Endothelial cell of umbilical vein (primary cell): ENCODE measurements at regions not wholly inside any gene's neighbourhood (a gene's known extent, or its start where the extent isn't known, plus 50 kb on each side); places are given as distances from the start of the nearest gene placed in this dataset.

Source experiments
- BruUV-seq: library from RNA; stranded (reverse); fragments of 400-500 nt; replicated peaks from 2 replicates; lab custom pipeline; 2021; lab: Mats Ljungman, UMichigan
- CTCF ChIA-PET: fragments of 300-600, 350-600 bp; sonication (Branson Sonifier 250); formaldehyde crosslinking; loops from one replicate; lab custom pipeline; 2021; ENCODE audit warnings: antibody characterized with exemption, inconsistent platforms; lab: Charles Lee
- POLR2A ChIA-PET: fragments of 300-600, 350-600 bp; sonication (Branson Sonifier 250); formaldehyde crosslinking; loops from one replicate; lab custom pipeline; 2021; ENCODE audit warnings: antibody characterized with exemption, inconsistent platforms; lab: Charles Lee
- DNase-seq: peaks from one replicate; pipeline ENCODE4 v3.0.0-alpha.2; 2011; ENCODE audit warnings: low read depth, low spot score
- FAIRE-seq: peaks from 2 replicates; lab custom pipeline; 2011; peaks lifted over from hg19 to GRCh38; lab: Jason Lieb, UNC
- H2AFZ ChIP-seq: 2 replicates; pipeline ENCODE4 v1.6.0; 2012; ENCODE audit warnings: low read depth, low read length, control low read depth, inconsistent platforms
- H3K27ac ChIP-seq: 2 replicates; pipeline ENCODE4 v1.5.1; 2011; ENCODE audit warnings: low read depth, mild to moderate bottlenecking, control low read depth, low read length, moderate library complexity; ENCODE audit not compliant: insufficient read depth
- H3K27me3 ChIP-seq, 2 experiments: 2 replicates each; pipeline versions ENCODE4 v1.6.0 to v1.6.1; 2011; ENCODE audit warnings: low read length in 2 of 2, mixed read lengths in 1 of 2; ENCODE audit not compliant: control insufficient read depth in 2 of 2, insufficient read depth in 2 of 2
- H3K36me3 ChIP-seq, 2 experiments: 2 replicates in 1 of 2; 3 replicates in 1 of 2; pipeline ENCODE4 v1.5.1; 2011; ENCODE audit warnings: low read length in 2 of 2, mild to moderate bottlenecking in 1 of 2, moderate library complexity in 1 of 2; ENCODE audit not compliant: control insufficient read depth in 2 of 2, insufficient read depth in 2 of 2; ENCODE audit errors: extremely low read depth in 1 of 2
- H3K4me1 ChIP-seq: 3 replicates; pipeline ENCODE4 v1.5.1; 2011; ENCODE audit warnings: mild to moderate bottlenecking, low read length; ENCODE audit not compliant: control insufficient read depth, insufficient read depth; ENCODE audit errors: extremely low read depth
- H3K4me2 ChIP-seq: 2 replicates; pipeline ENCODE4 v1.6.1; 2011; ENCODE audit warnings: low read length, control low read depth, mixed read lengths; ENCODE audit not compliant: insufficient read depth
- H3K4me3 ChIP-seq, 3 experiments: fragments of 200-600 bp in 1 of 3; sonication (generic), shearing (Covaris generic) in 1 of 3; replicated peaks in 1 of 3; 2 replicates each; pipeline ENCODE4 v1.5.1; 2011 to 2016; ENCODE audit warnings: control low read depth in 3 of 3, low read length in 3 of 3, mild to moderate bottlenecking in 2 of 3, inconsistent platforms in 1 of 3, low read depth in 1 of 3, moderate library complexity in 1 of 3; ENCODE audit not compliant: insufficient read depth in 1 of 3
- H3K79me2 ChIP-seq: 2 replicates; pipeline ENCODE4 v1.6.0; 2012; ENCODE audit warnings: low read length, inconsistent platforms; ENCODE audit not compliant: control insufficient read depth, insufficient read depth
- H3K9ac ChIP-seq: replicated peaks from 2 replicates; pipeline ENCODE3; 2011; ENCODE audit warnings: low read length, control low read depth; ENCODE audit not compliant: insufficient read depth; ENCODE audit errors: extremely low read depth
- H3K9me1 ChIP-seq: replicated peaks from 3 replicates; pipeline ENCODE4 v1.6.0; 2011; ENCODE audit warnings: mild to moderate bottlenecking, low read length; ENCODE audit not compliant: control insufficient read depth, insufficient read depth; ENCODE audit errors: extremely low read depth
- H3K9me3 ChIP-seq: replicated peaks from 2 replicates; pipeline ENCODE4 v1.5.1; 2012; ENCODE audit warnings: low read length, inconsistent platforms; ENCODE audit not compliant: control insufficient read depth, insufficient read depth
- H4K20me1 ChIP-seq: replicated peaks from 2 replicates; pipeline ENCODE3; 2011; ENCODE audit warnings: mild to moderate bottlenecking, low read length; ENCODE audit not compliant: control insufficient read depth, insufficient read depth; ENCODE audit errors: extremely low read depth
- EZH2 ChIP-seq: IDR thresholded peaks from 2 replicates; pipeline ENCODE4 v1.6.1; 2012; ENCODE audit warnings: borderline replicate concordance, low read depth, mild to moderate bottlenecking, moderate library complexity, low read length, inconsistent platforms; ENCODE audit not compliant: severe bottlenecking
- FOS ChIP-seq: IDR thresholded peaks from 2 replicates; pipeline ENCODE4 v1.6.1; 2011; ENCODE audit warnings: mild to moderate bottlenecking, low read length, moderate library complexity, borderline replicate concordance; ENCODE audit not compliant: insufficient read depth
- GATA2 ChIP-seq: IDR thresholded peaks from 2 replicates; pipeline ENCODE4 v1.7.0; 2011; ENCODE audit warnings: low read depth, mild to moderate bottlenecking, moderate library complexity, mixed read lengths, low read length; ENCODE audit not compliant: insufficient read length, insufficient read depth
- JUN ChIP-seq: IDR thresholded peaks from 2 replicates; pipeline ENCODE4 v1.6.1; 2011; ENCODE audit warnings: borderline replicate concordance, low read depth; ENCODE audit not compliant: insufficient read length, insufficient read depth
- MYC ChIP-seq: IDR thresholded peaks from one replicate; pipeline ENCODE4 v1.6.1; 2011; ENCODE audit warnings: mild to moderate bottlenecking, low read depth, low read length
- POLR2A ChIP-seq: IDR thresholded peaks from 2 replicates; pipeline ENCODE4 v1.6.1; 2012; ENCODE audit warnings: low read depth, mild to moderate bottlenecking, control low read depth, low read length
- POLR2AphosphoS5 ChIP-seq: IDR thresholded peaks from 2 replicates; pipeline ENCODE4 v1.6.1; 2012; ENCODE audit warnings: low read depth, mild to moderate bottlenecking, control low read depth, low read length, moderate library complexity; ENCODE audit not compliant: insufficient read depth
- dilution Hi-C: fragments of 300-500 bp; cut with MboI; formaldehyde crosslinking; loops from one replicate; pipeline ENCODE4 v1.15.0; 2019; ENCODE audit warnings: low sequenced_read_pairs; ENCODE audit not compliant: extremely low pct_ligation_motif_present
- intact Hi-C: fragments of 100-400 bp; cut with micrococcal nuclease; formaldehyde crosslinking; loops from one replicate; pipeline ENCODE4 v1.10.0; 2022
- TF ChIP-seq, protein P1 (sequence below), 2 donors: IDR thresholded peaks; 1 replicate in 1 of 2; 2 replicates in 1 of 2; pipeline ENCODE4 v1.5.1; 2011; ENCODE audit warnings: low read length in 2 of 2, mild to moderate bottlenecking in 2 of 2, moderate library complexity in 2 of 2, control low read depth in 1 of 2, inconsistent platforms in 1 of 2, low read depth in 1 of 2; ENCODE audit not compliant: insufficient read depth in 1 of 2; ENCODE audit errors: extremely low read depth in 1 of 2
- TF ChIP-seq, protein P2 (sequence below): IDR thresholded peaks from 2 replicates; pipeline ENCODE4 v1.6.1; 2011; ENCODE audit not compliant: insufficient read depth, insufficient read length

DNA sequence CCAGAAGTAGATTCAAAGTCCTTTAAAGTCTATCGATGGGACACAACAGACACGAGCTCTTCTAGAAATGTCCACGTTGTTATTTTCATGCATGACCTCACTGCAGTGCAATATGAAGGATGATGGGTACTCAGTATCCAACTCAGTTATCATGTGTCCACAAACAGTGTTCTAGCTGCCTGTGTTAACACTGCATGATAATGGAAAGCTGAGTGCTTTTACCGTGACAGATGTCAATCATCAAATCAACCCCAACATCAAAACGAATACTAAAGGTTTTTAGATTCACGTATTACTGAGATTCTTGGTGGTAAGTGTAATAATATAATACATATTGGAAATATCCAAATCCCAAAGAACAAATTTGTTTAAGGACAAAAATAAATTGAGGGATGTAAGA lies 394.8 kb upstream of the TENM3 start:
- Histone ChIP-seq H3K4me2 (no peak overlapping the region), H3K9me1 (no peaks in the 10 kb centered on the region), H3K79me2 (no peaks in the 10 kb centered on the region), H3K9ac (no peak overlapping the region), H4K20me1 (no peaks in the 10 kb centered on the region), H3K36me3 (no peaks in the 10 kb centered on the region), H3K27me3 (no peaks in the 10 kb centered on the region), H3K9me3 (peaks cover 4% of the 10 kb centered on the region), H2AFZ (no peak overlapping the region), H3K4me1 (no peaks in the 10 kb centered on the region), H3K4me3 (no peak overlapping the region), H3K27ac (no peak overlapping the region)
- no TSS peak for BruUV-seq
- no peak for FAIRE-seq
- no peak for DNase-seq
- ChIA-PET POLR2A (no interaction called here), CTCF (no interaction called here)
- intact Hi-C loops = no loop called here
- no peak for TF ChIP-seq GATA2
- dilution Hi-C loops = no loop called here

DNA sequence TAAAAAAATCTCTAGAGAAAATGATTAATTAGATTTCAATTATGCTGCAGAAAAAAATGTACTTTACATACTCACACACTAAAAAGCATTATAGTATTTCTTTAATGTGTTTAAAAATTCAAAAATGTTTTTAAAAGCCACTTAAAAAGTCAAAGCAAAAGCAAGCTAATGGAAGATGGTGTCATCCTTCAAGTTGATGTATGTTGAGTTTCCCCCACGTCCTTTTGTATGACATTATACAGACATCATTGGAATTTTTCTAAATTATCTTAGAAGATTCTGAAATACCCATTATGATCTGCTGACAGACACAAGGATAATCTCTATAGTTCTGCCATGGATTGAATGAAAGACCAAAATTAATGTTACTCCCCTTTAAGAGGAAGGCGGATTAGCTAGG lies 393.7 kb upstream of the TENM3 start:
- Histone ChIP-seq H3K9me3 (peaks cover 4% of the 10 kb centered on the region), H4K20me1 (no peaks in the 10 kb centered on the region), H3K79me2 (no peaks in the 10 kb centered on the region), H3K36me3 (no peaks in the 10 kb centered on the region), H2AFZ (no peak overlapping the region), H3K9ac (no peak overlapping the region), H3K4me1 (no peaks in the 10 kb centered on the region), H3K27me3 (no peaks in the 10 kb centered on the region), H3K9me1 (no peaks in the 10 kb centered on the region), H3K4me3 (no peak overlapping the region), H3K27ac (no peak overlapping the region), H3K4me2 (no peak overlapping the region)
- no peak for TF ChIP-seq MYC
- TF ChIP-seq FOS = no peak
- TF ChIP-seq POLR2AphosphoS5 = no peak
- no peak for TF ChIP-seq JUN
- no peak for TF ChIP-seq POLR2A
- no peak for TF ChIP-seq GATA2
- TF ChIP-seq, protein P1, sequence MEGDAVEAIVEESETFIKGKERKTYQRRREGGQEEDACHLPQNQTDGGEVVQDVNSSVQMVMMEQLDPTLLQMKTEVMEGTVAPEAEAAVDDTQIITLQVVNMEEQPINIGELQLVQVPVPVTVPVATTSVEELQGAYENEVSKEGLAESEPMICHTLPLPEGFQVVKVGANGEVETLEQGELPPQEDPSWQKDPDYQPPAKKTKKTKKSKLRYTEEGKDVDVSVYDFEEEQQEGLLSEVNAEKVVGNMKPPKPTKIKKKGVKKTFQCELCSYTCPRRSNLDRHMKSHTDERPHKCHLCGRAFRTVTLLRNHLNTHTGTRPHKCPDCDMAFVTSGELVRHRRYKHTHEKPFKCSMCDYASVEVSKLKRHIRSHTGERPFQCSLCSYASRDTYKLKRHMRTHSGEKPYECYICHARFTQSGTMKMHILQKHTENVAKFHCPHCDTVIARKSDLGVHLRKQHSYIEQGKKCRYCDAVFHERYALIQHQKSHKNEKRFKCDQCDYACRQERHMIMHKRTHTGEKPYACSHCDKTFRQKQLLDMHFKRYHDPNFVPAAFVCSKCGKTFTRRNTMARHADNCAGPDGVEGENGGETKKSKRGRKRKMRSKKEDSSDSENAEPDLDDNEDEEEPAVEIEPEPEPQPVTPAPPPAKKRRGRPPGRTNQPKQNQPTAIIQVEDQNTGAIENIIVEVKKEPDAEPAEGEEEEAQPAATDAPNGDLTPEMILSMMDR (IDR thresholded peaks at IDR 0.05; ENCODE audit: extremely low read depth in 1 of 2, insufficient read depth in 1 of 2, low read depth in 1 of 2, low read length in 2 of 2) = no peak
- no peak for TF ChIP-seq EZH2
- TF ChIP-seq, protein P2, sequence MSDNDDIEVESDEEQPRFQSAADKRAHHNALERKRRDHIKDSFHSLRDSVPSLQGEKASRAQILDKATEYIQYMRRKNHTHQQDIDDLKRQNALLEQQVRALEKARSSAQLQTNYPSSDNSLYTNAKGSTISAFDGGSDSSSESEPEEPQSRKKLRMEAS = no peak
- dilution Hi-C loops = no loop called here
- BruUV-seq = no TSS peak
- CTCF ChIA-PET = no interaction called here
- no peak for FAIRE-seq
- POLR2A ChIA-PET = no interaction called here
- intact Hi-C loops = no loop called here
- DNase-seq = no peak
